Activated T-helper 17 cell treated with anti-CD3 and anti-CD28 coated beads, Interleukin-2, amount 50 U/mL, for 72 hours (primary cell): ENCODE measurements at regions not wholly inside any gene's neighbourhood (a gene's known extent, or its start where the extent isn't known, plus 50 kb on each side); places are given as distances from the start of the nearest gene placed in this dataset.
A peak's percentile ranks its signal among the peaks of the same experiment; 100 is the strongest.

Source experiments
- ATAC-seq: fragments of 150-1000 bp; cut with Tn5 transposase; replicated peaks from 2 replicates; pipeline ENCODE4 v1.10.0; 2021; ENCODE audit warnings: mild to moderate bottlenecking, moderate library complexity
- H3K27ac Mint-ChIP-seq: one replicate; pipeline ENCODE4 v1.8.0; 2022; ENCODE audit warnings: mixed read lengths
- H3K27me3 Mint-ChIP-seq: one replicate; pipeline ENCODE4 v1.8.0; 2022; ENCODE audit warnings: mixed read lengths
- H3K36me3 Mint-ChIP-seq: one replicate; pipeline ENCODE4 v1.8.0; 2022; ENCODE audit warnings: low read depth, mild to moderate bottlenecking, mixed read lengths
- H3K4me1 Mint-ChIP-seq: one replicate; pipeline ENCODE4 v1.8.0; 2022; ENCODE audit warnings: mixed read lengths
- H3K4me3 Mint-ChIP-seq: one replicate; pipeline ENCODE4 v1.8.0; 2022; ENCODE audit warnings: mild to moderate bottlenecking, mixed read lengths
- H3K9me3 Mint-ChIP-seq: one replicate; pipeline ENCODE4 v1.8.0; 2022; ENCODE audit warnings: mixed read lengths

GRCh38 chr4:184293552-184293951, 75.9 kb upstream of the ENPP6 start:
- H3K9me3 Mint-ChIP-seq, result no peaks in the 10 kb centered on the region
- no peak overlapping the region for H3K27ac Mint-ChIP-seq
- peaks cover 18% of the 10 kb centered on the region for H3K4me1 Mint-ChIP-seq
- no peak for ATAC-seq
- no peak overlapping the region for H3K4me3 Mint-ChIP-seq
- H3K36me3 Mint-ChIP-seq, result no peaks in the 10 kb centered on the region
- H3K27me3 Mint-ChIP-seq, result no peaks in the 10 kb centered on the region

GRCh38 chr4:184292877-184293276, 75.2 kb upstream of the ENPP6 start:
- Mint-ChIP-seq H3K4me3 (no peak overlapping the region), H3K9me3 (no peaks in the 10 kb centered on the region), H3K27ac (no peak overlapping the region), H3K36me3 (no peaks in the 10 kb centered on the region), H3K4me1 (peaks cover 22% of the 10 kb centered on the region), H3K27me3 (no peaks in the 10 kb centered on the region)
- no peak for ATAC-seq

- ATAC-seq, result no peak
- no peaks in the 10 kb centered on the region for H3K27me3 Mint-ChIP-seq
- H3K36me3 Mint-ChIP-seq, result no peaks in the 10 kb centered on the region
- no peak overlapping the region for H3K4me3 Mint-ChIP-seq
- peaks cover 22% of the 10 kb centered on the region for H3K4me1 Mint-ChIP-seq
- no peaks in the 10 kb centered on the region for H3K9me3 Mint-ChIP-seq
- no peak overlapping the region for H3K27ac Mint-ChIP-seq
Observed at GRCh38 chr4:184292465-184292867, 74.8 kb upstream of the ENPP6 start.

GRCh38 chr4:184289179-184289535, 71.5 kb upstream of the ENPP6 start:
- Mint-ChIP-seq H3K9me3 (peaks cover 3% of the 10 kb centered on the region), H3K4me3 (peak overlapping the region; percentile 65), H3K27ac (peak overlapping the region; percentile 58), H3K4me1 (peaks cover 26% of the 10 kb centered on the region), H3K27me3 (no peaks in the 10 kb centered on the region), H3K36me3 (no peaks in the 10 kb centered on the region)
- no peak for ATAC-seq

GRCh38 chr4:184288451-184289178, 70.9 kb upstream of the ENPP6 start:
- H3K27me3 Mint-ChIP-seq, result no peaks in the 10 kb centered on the region
- peaks cover 3% of the 10 kb centered on the region for H3K9me3 Mint-ChIP-seq
- peaks cover 26% of the 10 kb centered on the region for H3K4me1 Mint-ChIP-seq
- H3K4me3 Mint-ChIP-seq, result peak overlapping the region; percentile 65
- no peaks in the 10 kb centered on the region for H3K36me3 Mint-ChIP-seq
- peak; percentile 87 for ATAC-seq
- H3K27ac Mint-ChIP-seq, result peak overlapping the region; percentile 74

- Mint-ChIP-seq H3K36me3 (no peaks in the 10 kb centered on the region), H3K9me3 (peaks cover 3% of the 10 kb centered on the region), H3K27ac (peak overlapping the region; percentile 74), H3K27me3 (no peaks in the 10 kb centered on the region), H3K4me1 (peaks cover 32% of the 10 kb centered on the region), H3K4me3 (peak overlapping the region; percentile 65)
- ATAC-seq, result no peak
Observed at GRCh38 chr4:184287697-184288255, 70.1 kb upstream of the ENPP6 start.

GRCh38 chr4:184286358-184286757, 68.7 kb upstream of the ENPP6 start:
- Mint-ChIP-seq H3K27me3 (no peaks in the 10 kb centered on the region), H3K36me3 (no peaks in the 10 kb centered on the region), H3K27ac (no peak overlapping the region), H3K4me3 (no peak overlapping the region), H3K4me1 (peaks cover 44% of the 10 kb centered on the region), H3K9me3 (peaks cover 3% of the 10 kb centered on the region)
- no peak for ATAC-seq

- H3K9me3 Mint-ChIP-seq, result peaks cover 3% of the 10 kb centered on the region
- ATAC-seq, result no peak
- peaks cover 51% of the 10 kb centered on the region for H3K4me1 Mint-ChIP-seq
- H3K27ac Mint-ChIP-seq, result no peak overlapping the region
- H3K27me3 Mint-ChIP-seq, result no peaks in the 10 kb centered on the region
- no peak overlapping the region for H3K4me3 Mint-ChIP-seq
- no peaks in the 10 kb centered on the region for H3K36me3 Mint-ChIP-seq
Observed at GRCh38 chr4:184284742-184285141, 67.1 kb upstream of the ENPP6 start.

GRCh38 chr4:184284336-184284690, 66.6 kb upstream of the ENPP6 start:
- Mint-ChIP-seq H3K27ac (no peak overlapping the region), H3K9me3 (peaks cover 3% of the 10 kb centered on the region), H3K4me3 (no peak overlapping the region), H3K4me1 (peaks cover 48% of the 10 kb centered on the region), H3K36me3 (no peaks in the 10 kb centered on the region), H3K27me3 (no peaks in the 10 kb centered on the region)
- ATAC-seq, result no peak

- Mint-ChIP-seq H3K27me3 (no peaks in the 10 kb centered on the region), H3K27ac (peak overlapping the region; percentile 98), H3K4me1 (peaks cover 44% of the 10 kb centered on the region), H3K4me3 (peak overlapping the region; percentile 84), H3K9me3 (peaks cover 3% of the 10 kb centered on the region), H3K36me3 (no peaks in the 10 kb centered on the region)
- ATAC-seq, result no peak
Observed at GRCh38 chr4:184283659-184284335, 66.1 kb upstream of the ENPP6 start.

- Mint-ChIP-seq H3K27ac (peak overlapping the region; percentile 98), H3K27me3 (no peaks in the 10 kb centered on the region), H3K9me3 (peaks cover 3% of the 10 kb centered on the region), H3K4me1 (peaks cover 37% of the 10 kb centered on the region), H3K36me3 (no peaks in the 10 kb centered on the region), H3K4me3 (peak overlapping the region; percentile 84)
- peak; percentile 54 for ATAC-seq
Observed at GRCh38 chr4:184282895-184283654, 65.4 kb upstream of the ENPP6 start.

- peak overlapping the region; percentile 84 for H3K4me3 Mint-ChIP-seq
Observed at GRCh38 chr4:184282251-184282713, 64.6 kb upstream of the ENPP6 start.

GRCh38 chr4:184281231-184282139, 63.8 kb upstream of the ENPP6 start:
- H3K4me3 Mint-ChIP-seq, result peak overlapping the region; percentile 84
- H3K27me3 Mint-ChIP-seq, result no peaks in the 10 kb centered on the region
- H3K9me3 Mint-ChIP-seq, result peaks cover 6% of the 10 kb centered on the region
- no peaks in the 10 kb centered on the region for H3K36me3 Mint-ChIP-seq
- peak; percentile 63 for ATAC-seq
- H3K27ac Mint-ChIP-seq, result peak overlapping the region; percentile 98
- peaks cover 37% of the 10 kb centered on the region for H3K4me1 Mint-ChIP-seq

More at GRCh38 chr4:184282251-184282713, 64.6 kb upstream of the ENPP6 start:
- H3K4me1 Mint-ChIP-seq, result peaks cover 37% of the 10 kb centered on the region
- no peaks in the 10 kb centered on the region for H3K36me3 Mint-ChIP-seq
- H3K27ac Mint-ChIP-seq, result peak overlapping the region; percentile 98
- peaks cover 3% of the 10 kb centered on the region for H3K9me3 Mint-ChIP-seq
- ATAC-seq, result peak; percentile 73
- no peaks in the 10 kb centered on the region for H3K27me3 Mint-ChIP-seq
